Liver (tissue), 8 donors: ENCODE measurements at regions not wholly inside any gene's neighbourhood (a gene's known extent, or its start where the extent isn't known, plus 50 kb on each side); places are given as distances from the start of the nearest gene placed in this dataset.
"Not testable (repeated sequence)": the region's sequence is repeated elsewhere in the genome, so short reads cannot be mapped to it uniquely, and the experiment has no call there.

Source experiments
- DNase-seq: peaks from one replicate; pipeline ENCODE4 v3.0.0-alpha.2; 2017; ENCODE audit warnings: low spot score
- H3K27ac ChIP-seq, 2 donors: one replicate each; pipeline ENCODE4 v1.7.0; 2013; ENCODE audit warnings: inconsistent platforms in 2 of 2, low read length in 2 of 2, control low read depth in 1 of 2, low read depth in 1 of 2, mild to moderate bottlenecking in 1 of 2
- H3K27me3 ChIP-seq, 4 donors: one replicate each; pipeline versions ENCODE4 v1.6.1 to v1.7.0; 2013; ENCODE audit warnings: low read length in 3 of 4, inconsistent platforms in 1 of 4, mild to moderate bottlenecking in 1 of 4, moderate library complexity in 1 of 4; ENCODE audit not compliant: control insufficient read depth in 4 of 4, insufficient read depth in 4 of 4
- H3K36me3 ChIP-seq, 4 donors: one replicate each; pipeline versions ENCODE4 v1.6.1 to v1.7.0; 2013; ENCODE audit warnings: low read length in 3 of 4, mild to moderate bottlenecking in 3 of 4, low read depth in 1 of 4, moderate library complexity in 1 of 4; ENCODE audit not compliant: control insufficient read depth in 4 of 4, insufficient read depth in 3 of 4
- H3K4me1 ChIP-seq, 4 donors: one replicate each; pipeline versions ENCODE4 v1.6.1 to v1.7.0; 2013; ENCODE audit warnings: low read length in 3 of 4, mild to moderate bottlenecking in 3 of 4, moderate library complexity in 1 of 4; ENCODE audit not compliant: control insufficient read depth in 4 of 4, insufficient read depth in 4 of 4
- H3K4me3 ChIP-seq, 3 donors: one replicate each; pipeline versions ENCODE4 v1.6.1 to v1.7.0; 2013; ENCODE audit warnings: low read length in 3 of 3, control low read depth in 1 of 3, low read depth in 1 of 3, mild to moderate bottlenecking in 1 of 3
- H3K9ac ChIP-seq, 2 donors: one replicate each; pipeline ENCODE4 v1.7.0; 2013; ENCODE audit warnings: low read length in 2 of 2, mild to moderate bottlenecking in 2 of 2, moderate library complexity in 2 of 2, control low read depth in 1 of 2, low read depth in 1 of 2
- H3K9me3 ChIP-seq, 4 donors: one replicate each; pipeline versions ENCODE4 v1.6.1 to v1.7.0; 2013; ENCODE audit warnings: low read length in 3 of 4; ENCODE audit not compliant: control insufficient read depth in 4 of 4
- ATF3 ChIP-seq: IDR thresholded peaks from 2 replicates; pipeline ENCODE4 v1.6.1; 2016; ENCODE audit warnings: antibody characterized with exemption
- CTCF ChIP-seq: fragments of 150-350 bp; IDR thresholded peaks from 2 replicates; pipeline ENCODE4 v1.5.1; 2017; ENCODE audit warnings: improper control_type of control experiment, low read depth, low read length; ENCODE audit not compliant: missing input control
- EGR1 ChIP-seq, 2 donors: IDR thresholded peaks; 2 replicates each; pipeline ENCODE4 v1.6.1; 2016 to 2018; ENCODE audit warnings: antibody characterized with exemption in 2 of 2, low read depth in 2 of 2
- FOXA1 ChIP-seq: IDR thresholded peaks from 2 replicates; pipeline ENCODE4 v1.6.1; 2016; ENCODE audit warnings: antibody characterized with exemption
- FOXA2 ChIP-seq: IDR thresholded peaks from 2 replicates; pipeline ENCODE4 v1.6.1; 2016; ENCODE audit warnings: antibody characterized with exemption
- GABPA ChIP-seq, 2 donors: IDR thresholded peaks in 1 of 2; conservative IDR thresholded peaks in 1 of 2; 2 replicates each; pipeline ENCODE4 v1.6.1; 2016; ENCODE audit warnings: antibody characterized with exemption in 2 of 2, mild to moderate bottlenecking in 1 of 2, moderate library complexity in 1 of 2
- HNF4A ChIP-seq, 2 donors: conservative IDR thresholded peaks; 2 replicates each; pipeline ENCODE4 v1.6.1; 2016; ENCODE audit warnings: antibody characterized with exemption in 2 of 2, mild to moderate bottlenecking in 2 of 2
- HNF4G ChIP-seq: IDR thresholded peaks from 2 replicates; pipeline ENCODE4 v1.6.1; 2016; ENCODE audit warnings: antibody characterized with exemption
- JUND ChIP-seq, 2 donors: IDR thresholded peaks; 2 replicates each; pipeline ENCODE4 v1.6.1; 2016; ENCODE audit warnings: antibody characterized with exemption in 2 of 2
- MAX ChIP-seq: IDR thresholded peaks from 2 replicates; pipeline ENCODE4 v1.6.1; 2016; ENCODE audit warnings: antibody characterized with exemption
- NR2F2 ChIP-seq: IDR thresholded peaks from 2 replicates; pipeline ENCODE4 v1.6.1; 2016; ENCODE audit warnings: antibody characterized with exemption
- RAD21 ChIP-seq, 2 donors: IDR thresholded peaks; 2 replicates each; pipeline ENCODE4 v1.6.1; 2016; ENCODE audit warnings: antibody characterized with exemption in 2 of 2, mild to moderate bottlenecking in 2 of 2
- REST ChIP-seq: IDR thresholded peaks from 2 replicates; pipeline ENCODE4 v1.6.1; 2016; ENCODE audit warnings: antibody characterized with exemption, mild to moderate bottlenecking
- RXRA ChIP-seq, 2 donors: IDR thresholded peaks; 2 replicates each; pipeline ENCODE4 v1.6.1; 2017 to 2018; ENCODE audit warnings: antibody characterized with exemption in 2 of 2, mild to moderate bottlenecking in 1 of 2
- TAF1 ChIP-seq: conservative IDR thresholded peaks from 2 replicates; pipeline ENCODE4 v1.6.1; 2016; ENCODE audit warnings: antibody characterized with exemption, mild to moderate bottlenecking
- YY1 ChIP-seq: IDR thresholded peaks from 2 replicates; pipeline ENCODE4 v1.6.1; 2016; ENCODE audit warnings: antibody characterized with exemption, mild to moderate bottlenecking
- ZBTB33 ChIP-seq: IDR thresholded peaks from 2 replicates; pipeline ENCODE4 v1.6.1; 2016; ENCODE audit warnings: antibody characterized with exemption
- WGBS: extraction: QIAGEN DNeasy Blood & Tissue Kit; methylation state at CpG from one replicate; pipeline ENCODE4 v1.1.7; 2013; 5-methylcytosine and 5-hydroxymethylcytosine counted together
- donor health status: healthy.
- donor health status: healthy.
- donor health status: healthy.
- donor health status: healthy.
- donor health status: healthy.

GRCh38 chr4:124990398-124990797 lies 277.9 kb upstream of the ANKRD50 start:
- H3K27ac ChIP-seq, result no peak overlapping the region
- WGBS, result 57% methylated on average over 2 of the region's 2 CpGs
- no peak for DNase-seq
- no peak overlapping the region for H3K4me3 ChIP-seq
- H3K9me3 ChIP-seq, result no peaks in the 10 kb centered on the region
- no peaks in the 10 kb centered on the region for H3K27me3 ChIP-seq
- no peaks in the 10 kb centered on the region for H3K36me3 ChIP-seq
- TF ChIP-seq NR2F2 (no peak), RXRA (IDR thresholded peaks at IDR 0.05) (no peak), TAF1 (no peak), CTCF (no peak), RAD21 (IDR thresholded peaks at IDR 0.05) (no peak), GABPA (IDR thresholded peaks at IDR 0.05 in 1 of 2, conservative IDR thresholded peaks at IDR 0.05 in 1 of 2) (no peak), FOXA2 (no peak), JUND (IDR thresholded peaks at IDR 0.05) (no peak)
- no peak overlapping the region for H3K9ac ChIP-seq
- H3K4me1 ChIP-seq, result no peaks in the 10 kb centered on the region

- H3K9me3 ChIP-seq, result no peaks in the 10 kb centered on the region
- no peak for TF ChIP-seq HNF4A (conservative IDR thresholded peaks at IDR 0.05)
- no peak for TF ChIP-seq REST
- TF ChIP-seq NR2F2, result no peak
- no peak for TF ChIP-seq ATF3
- no peak for TF ChIP-seq ZBTB33
- no peak for TF ChIP-seq JUND (IDR thresholded peaks at IDR 0.05)
- TF ChIP-seq CTCF, result no peak
- TF ChIP-seq YY1, result no peak
- TF ChIP-seq FOXA1, result no peak
- TF ChIP-seq HNF4G, result no peak
- no peak for TF ChIP-seq TAF1
- no peak for TF ChIP-seq MAX
- no peak for TF ChIP-seq GABPA (IDR thresholded peaks at IDR 0.05 in 1 of 2, conservative IDR thresholded peaks at IDR 0.05 in 1 of 2)
- no peak for TF ChIP-seq FOXA2
- TF ChIP-seq EGR1 (IDR thresholded peaks at IDR 0.05; ENCODE audit: low read depth in 2 of 2), result no peak
- no peak for TF ChIP-seq RXRA (IDR thresholded peaks at IDR 0.05)
- TF ChIP-seq RAD21 (IDR thresholded peaks at IDR 0.05), result no peak
- 77% methylated on average over 4 of the region's 4 CpGs for WGBS
- H3K9ac ChIP-seq, result no peak overlapping the region
- H3K27ac ChIP-seq, result no peak overlapping the region
- H3K36me3 ChIP-seq, result no peaks in the 10 kb centered on the region
- no peak for DNase-seq
- no peak overlapping the region for H3K4me3 ChIP-seq
- no peaks in the 10 kb centered on the region for H3K27me3 ChIP-seq
- no peaks in the 10 kb centered on the region for H3K4me1 ChIP-seq
Measured at GRCh38 chr4:124980276-124980752, 267.8 kb upstream of the ANKRD50 start.

GRCh38 chr4:124978536-124978935 lies 266.0 kb upstream of the ANKRD50 start:
- H3K36me3 ChIP-seq, H3K27me3 ChIP-seq, DNase-seq, H3K9me3 ChIP-seq, H3K27ac ChIP-seq, H3K4me1 ChIP-seq, H3K9ac ChIP-seq, H3K4me3 ChIP-seq: not testable (repeated sequence)
- WGBS, result 47% methylated on average over 1 of the region's 1 CpG
